ENCODE measurements at regions not wholly inside any gene's neighbourhood (a gene's known extent, or its start where the extent isn't known, plus 50 kb on each side); places are given as distances from the start of the nearest gene placed in this dataset.

DNA sequence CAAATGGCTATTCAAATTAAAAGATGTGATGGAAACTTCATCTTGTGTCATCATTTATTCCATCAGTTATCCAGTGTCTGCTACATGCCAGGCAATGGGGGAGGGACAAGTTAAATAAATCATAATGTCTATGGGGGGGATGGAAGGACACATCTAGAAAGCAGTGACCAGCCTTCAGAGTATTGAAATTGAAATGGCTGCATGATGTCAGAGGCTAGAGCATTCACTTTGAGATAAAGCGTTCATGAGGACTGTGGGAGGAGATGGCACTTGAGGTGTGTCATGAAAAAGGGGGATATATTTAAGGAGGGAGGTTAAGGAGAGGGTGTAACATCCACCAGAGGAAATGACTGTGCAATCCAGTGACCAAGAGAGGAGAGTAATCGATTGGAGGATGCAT lies 50.6 kb downstream of the SLIT2 start:
- no peak overlapping the region for H3K4me3 ChIP-seq
- H3K27ac ChIP-seq, result no peak overlapping the region

- Histone ChIP-seq H3K4me3 (no peak overlapping the region), H3K27ac (no peak overlapping the region)
These were observed 54.3 kb downstream of the SLIT2 start for GRCh38 chr4:20305976-20306375.

DNA sequence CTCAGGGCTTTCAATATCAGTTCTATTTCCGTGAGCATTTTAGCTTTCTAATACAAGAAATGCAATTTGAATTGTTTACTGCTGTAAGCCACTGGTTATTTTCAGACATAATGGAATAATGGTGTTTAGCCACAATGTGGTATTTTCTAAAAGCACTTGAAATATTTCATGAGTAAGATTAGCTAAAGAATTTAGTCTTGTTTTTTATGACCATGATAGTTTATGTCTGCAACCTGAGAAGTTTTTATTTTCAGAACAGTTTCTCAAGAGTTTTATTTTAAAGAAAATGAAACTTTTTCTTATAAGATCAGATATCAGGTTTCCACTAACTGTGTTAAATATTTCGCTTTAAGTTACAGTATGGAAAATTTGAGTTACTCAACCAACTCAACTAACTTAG lies 60.2 kb downstream of the SLIT2 start:
- Histone ChIP-seq H3K4me3 (no peak overlapping the region), H3K27ac (no peak overlapping the region)

DNA sequence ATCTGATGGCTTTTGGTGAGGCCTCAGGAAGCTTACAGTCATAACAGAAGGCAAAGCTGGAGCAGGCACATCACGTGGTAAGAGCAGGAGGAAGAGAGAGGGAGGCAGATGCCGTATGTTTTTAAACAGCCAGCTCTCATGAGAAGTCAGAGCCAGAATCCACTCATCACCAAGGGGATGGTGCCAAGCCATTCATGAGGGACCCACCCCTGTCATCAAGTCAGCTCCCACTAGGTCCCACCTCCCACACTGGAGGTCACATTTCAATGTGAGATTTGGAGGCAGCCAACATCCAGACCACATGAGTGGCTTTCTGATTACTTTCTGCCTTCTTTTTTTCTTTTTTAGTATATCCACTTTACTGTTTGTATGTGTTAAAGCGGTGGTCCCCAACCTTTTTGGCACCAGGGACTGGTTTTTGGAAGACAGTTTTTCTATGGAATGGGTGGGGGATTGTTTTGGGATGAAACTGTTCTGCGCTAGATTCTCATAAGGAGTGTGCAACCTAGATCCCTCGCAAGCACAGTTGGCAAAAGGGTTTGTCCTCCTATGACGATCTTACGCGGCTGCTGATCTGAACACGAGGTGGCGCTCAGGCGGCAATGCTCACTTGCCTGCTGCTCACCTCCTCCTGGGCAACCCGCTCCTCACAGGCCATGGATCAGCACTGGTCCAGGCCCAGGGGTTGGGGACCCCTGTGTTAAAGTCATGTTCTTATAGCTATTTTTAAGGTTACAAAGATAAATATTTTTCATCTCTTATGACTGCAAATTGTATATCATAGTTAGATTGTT lies 61.7 kb downstream of the SLIT2 start:
- Histone ChIP-seq H3K27ac (no peak overlapping the region), H3K4me3 (no peak overlapping the region)

GRCh38 chr4:20317424-20317985 lies 65.8 kb downstream of the SLIT2 start:
- Histone ChIP-seq H3K4me3 (no peak overlapping the region), H3K27ac (peak overlapping the region in 1 of 21 experiments; percentile 37)

- peak overlapping the region in 4 of 21 experiments; percentile 31 to 42 (median 37) for H3K27ac ChIP-seq
These were observed 66.5 kb downstream of the SLIT2 start for GRCh38 chr4:20318001-20318908.

DNA sequence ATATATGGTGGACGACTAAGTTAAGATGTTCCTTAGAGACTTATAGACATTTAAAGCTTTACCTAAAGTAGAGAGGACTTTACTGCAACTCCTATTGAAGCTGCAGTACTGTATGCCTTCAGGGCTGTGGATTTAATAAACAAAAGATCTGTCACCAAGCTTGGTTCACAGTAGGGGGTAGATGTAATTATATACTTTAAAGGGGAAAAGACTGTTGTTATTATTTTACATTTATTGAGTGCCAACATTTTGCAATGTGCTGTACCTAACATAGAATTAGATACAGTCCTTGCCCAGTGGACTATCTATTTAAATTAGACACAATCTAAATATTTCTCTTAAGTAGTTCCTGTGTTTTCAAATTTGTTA lies 67.2 kb downstream of the SLIT2 start:
- Histone ChIP-seq H3K27ac (no peak overlapping the region), H3K4me3 (no peak overlapping the region)

More at GRCh38 chr4:20318001-20318908, 66.5 kb downstream of the SLIT2 start:
- H3K4me3 ChIP-seq, result no peak overlapping the region

DNA sequence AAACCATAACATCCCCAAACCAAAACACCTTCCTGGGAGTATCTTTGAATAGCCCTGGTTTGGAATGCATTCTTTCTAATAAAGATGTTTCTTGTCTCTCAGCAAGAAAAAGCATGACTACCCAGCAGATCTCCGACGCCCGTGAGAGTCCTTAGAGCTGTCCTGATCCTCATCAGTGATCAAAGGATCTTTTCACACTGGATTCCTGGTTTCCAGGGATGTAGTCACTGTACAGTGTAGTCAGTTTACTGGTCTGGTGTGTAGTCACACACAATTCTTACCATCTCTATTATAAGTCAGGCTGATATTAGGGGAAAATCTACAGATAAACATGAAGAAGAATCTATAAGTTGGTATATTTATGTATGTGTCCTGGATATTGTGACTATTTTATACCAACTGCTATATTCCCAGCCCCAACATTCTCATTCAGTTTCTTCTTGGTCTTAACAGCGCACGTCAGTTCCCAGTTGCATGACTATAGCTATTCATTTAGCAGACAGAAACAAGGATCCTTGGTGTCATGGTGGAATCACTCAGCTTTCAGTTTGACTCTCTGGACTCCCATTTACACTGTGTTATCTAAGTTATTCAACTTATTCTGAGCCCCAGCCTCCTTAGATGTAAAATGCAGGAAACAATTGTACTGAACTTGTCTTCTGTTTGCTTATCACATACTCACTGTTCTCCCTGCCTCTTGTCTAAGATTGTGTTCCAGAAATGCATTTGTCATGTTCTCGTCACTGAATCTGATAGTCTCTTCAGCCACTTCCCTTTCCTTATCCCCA lies 68.3 kb downstream of the SLIT2 start:
- Histone ChIP-seq H3K27ac (no peak overlapping the region), H3K4me3 (no peak overlapping the region)

DNA sequence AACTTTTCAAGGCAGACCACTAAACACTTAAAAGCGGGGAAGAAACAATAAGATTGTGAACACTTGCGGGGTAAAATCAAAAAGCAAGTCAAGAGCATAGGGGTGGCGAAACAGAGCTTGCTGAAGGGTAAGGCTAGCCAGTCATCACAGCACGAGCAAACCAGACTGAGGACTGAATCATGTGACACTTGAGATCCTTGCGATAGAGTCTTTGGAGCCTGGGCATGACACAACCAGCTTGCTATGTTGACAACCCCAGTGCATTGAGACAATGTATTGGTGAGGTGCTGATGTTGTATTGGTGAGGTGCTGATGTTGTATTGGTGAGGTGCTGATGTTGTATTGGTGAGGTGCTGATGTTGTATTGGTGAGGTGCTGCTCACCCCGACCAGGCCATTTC lies 72.3 kb downstream of the SLIT2 start:
- Histone ChIP-seq H3K27ac (no peak overlapping the region), H3K4me3 (no peak overlapping the region)

GRCh38 chr4:20326460-20326859 lies 74.8 kb downstream of the SLIT2 start:
- Histone ChIP-seq H3K27ac (no peak overlapping the region), H3K4me3 (no peak overlapping the region)

DNA sequence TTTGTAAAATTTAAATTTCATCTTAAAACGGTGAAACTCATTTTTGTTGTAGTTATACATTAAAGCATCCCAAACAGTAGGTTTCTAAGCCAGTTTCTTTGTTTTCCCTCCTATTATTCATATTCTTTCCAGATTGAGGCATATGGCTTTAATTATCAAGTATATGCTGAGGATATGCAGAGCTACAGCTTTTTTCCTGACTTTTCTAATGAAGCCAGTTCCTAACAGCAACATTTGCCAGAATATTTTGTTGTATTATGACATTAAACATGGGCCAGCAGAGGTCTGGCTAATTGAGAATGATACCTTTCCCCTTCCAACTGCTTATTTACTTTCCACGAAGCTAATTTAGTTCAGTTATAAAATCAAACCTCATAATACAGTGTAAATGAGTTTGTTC lies 75.3 kb downstream of the SLIT2 start:
- Histone ChIP-seq H3K27ac (no peak overlapping the region), H3K4me3 (no peak overlapping the region)

- Histone ChIP-seq H3K27ac (no peak overlapping the region), H3K4me3 (no peak overlapping the region)
These were observed 76.1 kb downstream of the SLIT2 start for GRCh38 chr4:20327808-20328207.

- no peak overlapping the region for H3K4me3 ChIP-seq
- no peak overlapping the region for H3K27ac ChIP-seq
These were observed 79.9 kb downstream of the SLIT2 start for GRCh38 chr4:20331642-20332041.

DNA sequence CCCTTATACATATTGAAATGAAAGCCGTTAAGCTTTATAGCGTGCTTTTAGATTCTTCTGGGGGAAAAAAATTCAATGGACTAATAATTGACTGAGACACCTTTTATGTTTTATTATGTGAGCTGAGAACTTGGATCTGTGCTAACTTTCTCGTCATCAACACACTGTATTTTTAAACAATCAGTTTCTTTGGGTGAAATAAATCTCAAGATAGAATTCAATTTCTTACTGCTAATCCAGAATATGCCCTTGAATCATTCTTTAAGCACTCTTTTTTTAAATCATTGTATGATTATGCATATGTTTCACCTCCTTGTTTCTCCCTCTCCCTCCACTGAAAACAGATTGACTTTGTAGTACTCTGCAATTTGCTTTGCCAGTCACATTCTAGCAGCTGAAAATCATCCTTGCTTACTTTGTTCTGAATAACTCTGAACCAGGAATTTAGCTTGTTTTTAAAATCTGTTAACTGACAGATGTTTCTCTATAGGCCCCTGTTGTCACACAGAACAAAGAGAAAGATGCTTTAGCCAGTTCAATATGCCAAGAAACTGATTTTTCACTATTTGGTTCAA lies 81.5 kb downstream of the SLIT2 start:
- H3K4me3 ChIP-seq, result no peak overlapping the region
- no peak overlapping the region for H3K27ac ChIP-seq

GRCh38 chr4:20337261-20337664 lies 85.6 kb downstream of the SLIT2 start:
- Histone ChIP-seq H3K4me3 (no peak overlapping the region), H3K27ac (no peak overlapping the region)

GRCh38 chr4:20338841-20339240 lies 87.1 kb downstream of the SLIT2 start:
- H3K27ac ChIP-seq, result no peak overlapping the region

GRCh38 chr4:20341134-20341738 lies 89.5 kb downstream of the SLIT2 start:
- Histone ChIP-seq H3K4me3 (no peak overlapping the region), H3K27ac (no peak overlapping the region)

More at GRCh38 chr4:20338841-20339240, 87.1 kb downstream of the SLIT2 start:
- no peak overlapping the region for H3K4me3 ChIP-seq

GRCh38 chr4:20347531-20347930 lies 95.8 kb downstream of the SLIT2 start:
- H3K4me3 ChIP-seq, result no peak overlapping the region
- no peak overlapping the region for H3K27ac ChIP-seq

GRCh38 chr4:20348411-20348810 lies 96.7 kb downstream of the SLIT2 start:
- Histone ChIP-seq H3K4me3 (no peak overlapping the region), H3K27ac (no peak overlapping the region)
